ENCODE measurements at regions not wholly inside any gene's neighbourhood (a gene's known extent, or its start where the extent isn't known, plus 50 kb on each side); places are given as distances from the start of the nearest gene placed in this dataset.
A peak's percentile ranks its signal among the peaks of the same experiment; 100 is the strongest.

DNA sequence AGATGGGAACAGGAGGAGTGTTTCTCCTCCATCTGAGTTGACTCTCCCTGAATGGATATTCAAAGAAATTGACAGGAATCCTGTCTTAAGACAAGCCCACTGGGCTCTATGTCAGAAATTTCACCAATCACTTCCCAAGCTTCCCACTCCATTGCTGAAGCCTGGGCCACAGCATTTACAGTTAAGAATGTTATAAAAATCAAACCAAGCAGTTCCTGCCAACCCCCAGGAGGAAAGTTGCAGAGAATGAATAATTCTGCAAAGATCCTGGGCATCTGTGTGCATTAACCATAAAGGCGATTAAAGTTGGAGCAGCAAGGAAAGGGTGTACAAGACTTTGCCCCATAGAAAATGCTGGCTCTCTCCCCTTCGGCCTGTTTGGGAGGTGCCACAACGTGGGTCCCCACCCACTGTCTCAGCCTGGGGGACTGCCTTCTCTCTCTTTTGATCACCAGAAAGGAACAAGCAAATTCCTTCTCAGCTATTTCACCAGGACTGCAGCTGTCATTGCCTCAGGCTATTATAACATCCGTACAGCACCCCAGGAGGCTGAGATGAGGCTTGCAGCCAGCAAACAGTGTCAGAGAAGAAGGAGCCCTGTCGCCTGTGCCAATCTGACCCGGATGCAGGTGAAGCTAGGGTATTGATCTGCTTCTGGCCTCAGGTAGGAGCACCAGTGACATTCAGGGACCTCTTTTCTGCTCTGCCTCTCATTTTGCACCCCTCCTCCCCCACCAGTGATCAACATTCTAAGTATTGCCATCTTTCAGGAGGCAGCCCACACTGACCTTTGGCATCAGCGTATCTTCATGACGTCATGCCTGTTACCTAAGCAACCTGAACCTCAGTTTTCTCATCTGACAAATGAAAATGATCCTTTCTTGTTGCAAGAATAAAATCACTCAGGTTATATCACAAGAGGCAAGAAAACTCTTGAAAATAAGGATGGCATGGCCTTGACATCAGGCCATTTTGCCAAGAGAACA lies 219.0 kb downstream of the SH3BP4 start:
- TF ChIP-seq NR3C1 (IDR thresholded peaks at IDR 0.05) (no peak), RCOR1 (IDR thresholded peaks at IDR 0.05; ENCODE audit: low read depth, low read length) (no peak), ZFP36 (IDR thresholded peaks at IDR 0.05; ENCODE audit: borderline replicate concordance, partially characterized antibody) (no peak), HOXB13 (CRISPR knock-in tag; IDR thresholded peaks at IDR 0.05; ENCODE audit: low read depth) (0 out of 2 replicates have a peak, but pooled peaks have one; percentile 19), JUN (IDR thresholded peaks at IDR 0.05) (peak in 1 of 2 experiments; percentile 55; a peak in 1 of 5 replicates), RFX5 (IDR thresholded peaks at IDR 0.05) (no peak), EP300 (IDR thresholded peaks at IDR 0.05) (peak; percentile 45 to 48; a peak in 3 of 5 replicates), FOSL2 (IDR thresholded peaks at IDR 0.05) (no peak), FOSL2 (CRISPR knock-in tag; IDR thresholded peaks at IDR 0.05) (peak; percentile 21; the same call in 1 of the 2 replicates), POLR2A (IDR thresholded peaks at IDR 0.05; ENCODE audit: low read length) (no peak), MAFK (IDR thresholded peaks at IDR 0.05; ENCODE audit: partially characterized antibody) (no peak), SREBF2 (IDR thresholded peaks at IDR 0.05) (no peak)
- TF ChIP-seq, protein P1, sequence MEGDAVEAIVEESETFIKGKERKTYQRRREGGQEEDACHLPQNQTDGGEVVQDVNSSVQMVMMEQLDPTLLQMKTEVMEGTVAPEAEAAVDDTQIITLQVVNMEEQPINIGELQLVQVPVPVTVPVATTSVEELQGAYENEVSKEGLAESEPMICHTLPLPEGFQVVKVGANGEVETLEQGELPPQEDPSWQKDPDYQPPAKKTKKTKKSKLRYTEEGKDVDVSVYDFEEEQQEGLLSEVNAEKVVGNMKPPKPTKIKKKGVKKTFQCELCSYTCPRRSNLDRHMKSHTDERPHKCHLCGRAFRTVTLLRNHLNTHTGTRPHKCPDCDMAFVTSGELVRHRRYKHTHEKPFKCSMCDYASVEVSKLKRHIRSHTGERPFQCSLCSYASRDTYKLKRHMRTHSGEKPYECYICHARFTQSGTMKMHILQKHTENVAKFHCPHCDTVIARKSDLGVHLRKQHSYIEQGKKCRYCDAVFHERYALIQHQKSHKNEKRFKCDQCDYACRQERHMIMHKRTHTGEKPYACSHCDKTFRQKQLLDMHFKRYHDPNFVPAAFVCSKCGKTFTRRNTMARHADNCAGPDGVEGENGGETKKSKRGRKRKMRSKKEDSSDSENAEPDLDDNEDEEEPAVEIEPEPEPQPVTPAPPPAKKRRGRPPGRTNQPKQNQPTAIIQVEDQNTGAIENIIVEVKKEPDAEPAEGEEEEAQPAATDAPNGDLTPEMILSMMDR (IDR thresholded peaks at IDR 0.05) = peak; percentile 9; the same call in 1 of the 3 replicates
- TF ChIP-seq, protein P2, sequence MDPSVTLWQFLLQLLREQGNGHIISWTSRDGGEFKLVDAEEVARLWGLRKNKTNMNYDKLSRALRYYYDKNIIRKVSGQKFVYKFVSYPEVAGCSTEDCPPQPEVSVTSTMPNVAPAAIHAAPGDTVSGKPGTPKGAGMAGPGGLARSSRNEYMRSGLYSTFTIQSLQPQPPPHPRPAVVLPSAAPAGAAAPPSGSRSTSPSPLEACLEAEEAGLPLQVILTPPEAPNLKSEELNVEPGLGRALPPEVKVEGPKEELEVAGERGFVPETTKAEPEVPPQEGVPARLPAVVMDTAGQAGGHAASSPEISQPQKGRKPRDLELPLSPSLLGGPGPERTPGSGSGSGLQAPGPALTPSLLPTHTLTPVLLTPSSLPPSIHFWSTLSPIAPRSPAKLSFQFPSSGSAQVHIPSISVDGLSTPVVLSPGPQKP (IDR thresholded peaks at IDR 0.05; ENCODE audit: low read depth, low read length) = no peak
- TF ChIP-seq, protein P3, sequence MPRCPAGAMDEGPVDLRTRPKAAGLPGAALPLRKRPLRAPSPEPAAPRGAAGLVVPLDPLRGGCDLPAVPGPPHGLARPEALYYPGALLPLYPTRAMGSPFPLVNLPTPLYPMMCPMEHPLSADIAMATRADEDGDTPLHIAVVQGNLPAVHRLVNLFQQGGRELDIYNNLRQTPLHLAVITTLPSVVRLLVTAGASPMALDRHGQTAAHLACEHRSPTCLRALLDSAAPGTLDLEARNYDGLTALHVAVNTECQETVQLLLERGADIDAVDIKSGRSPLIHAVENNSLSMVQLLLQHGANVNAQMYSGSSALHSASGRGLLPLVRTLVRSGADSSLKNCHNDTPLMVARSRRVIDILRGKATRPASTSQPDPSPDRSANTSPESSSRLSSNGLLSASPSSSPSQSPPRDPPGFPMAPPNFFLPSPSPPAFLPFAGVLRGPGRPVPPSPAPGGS (IDR thresholded peaks at IDR 0.05) = no peak
